HG02885 (cell line): ENCODE measurements at regions not wholly inside any gene's neighbourhood (a gene's known extent, or its start where the extent isn't known, plus 50 kb on each side); places are given as distances from the start of the nearest gene placed in this dataset.

ENCODE experiments used
- ATAC-seq: cut with Tn5 transposase; IDR thresholded peaks from one replicate; pipeline ENCODE4 v1.9.1; 2021; ENCODE audit warnings: mild to moderate bottlenecking; ENCODE audit not compliant: unreplicated experiment, poor library complexity

GRCh38 chr2:235244255-235245220 is 249.3 kb upstream of the AGAP1 start:
- no peak for ATAC-seq

DNA sequence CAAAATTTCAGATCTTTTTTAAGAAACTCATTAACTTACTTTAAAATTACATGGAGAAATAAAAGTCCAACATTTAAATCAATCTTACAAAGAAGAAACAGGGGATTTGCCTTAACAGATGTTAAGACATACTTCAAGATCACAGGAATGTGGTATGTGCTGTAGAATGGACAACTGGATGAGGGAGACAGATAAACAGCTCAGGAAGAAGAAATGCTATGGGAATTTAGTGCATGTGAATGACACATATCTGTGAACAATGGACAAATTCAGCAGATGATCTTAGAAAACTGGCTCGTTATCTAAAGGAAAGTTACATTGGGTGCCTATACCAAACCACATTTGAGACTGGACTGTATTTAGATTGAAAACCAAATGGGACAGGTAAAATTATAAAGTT is 246.8 kb upstream of the AGAP1 start:
- ATAC-seq: no peak

DNA sequence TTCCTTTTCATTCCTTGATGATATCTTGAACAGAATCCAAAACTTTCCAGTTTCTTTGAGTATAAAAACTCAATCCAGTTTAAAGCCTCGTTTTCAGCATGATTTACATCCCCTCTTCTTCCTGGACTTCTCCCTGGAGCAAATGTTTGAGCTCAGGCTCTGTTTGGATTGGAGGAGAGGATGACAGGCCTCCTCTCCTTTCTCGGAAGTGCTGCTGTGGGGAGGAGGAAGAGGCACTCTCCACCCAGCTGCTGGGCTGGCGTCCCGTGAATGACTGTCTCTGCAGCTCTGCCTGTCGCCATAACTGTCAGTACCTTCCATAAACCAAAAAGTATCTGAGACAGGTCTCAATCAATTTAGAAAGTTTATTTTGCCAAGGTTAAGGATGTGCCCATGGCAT is 238.2 kb upstream of the AGAP1 start:
- ATAC-seq: no peak

- ATAC-seq: no peak
Measured at GRCh38 chr2:235257590-235257989, 236.3 kb upstream of the AGAP1 start.

- ATAC-seq: no peak
Measured at GRCh38 chr2:235262750-235263149, 231.1 kb upstream of the AGAP1 start.

GRCh38 chr2:235263205-235264120 is 230.4 kb upstream of the AGAP1 start:
- ATAC-seq: no peak

GRCh38 chr2:235264121-235264493 is 229.7 kb upstream of the AGAP1 start:
- no peak for ATAC-seq

DNA sequence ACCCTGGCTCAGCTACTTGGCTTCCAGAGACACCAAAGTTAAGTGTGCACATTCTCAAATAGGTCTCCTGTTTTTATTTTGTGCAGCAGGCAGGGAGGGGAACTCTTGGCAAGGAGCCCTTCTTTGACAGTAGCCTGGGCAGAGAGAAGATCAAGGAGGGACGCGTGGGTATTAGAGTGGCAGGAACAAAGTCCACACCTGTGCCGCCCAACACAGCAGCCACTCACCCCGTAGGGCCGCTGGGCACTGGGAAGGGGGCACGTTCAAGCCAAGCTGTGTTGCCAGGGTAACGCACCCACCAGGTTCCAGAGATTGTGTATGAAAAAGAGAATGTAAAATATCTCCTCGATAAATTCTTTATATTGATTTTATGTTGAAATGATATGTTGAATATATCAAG is 229.3 kb upstream of the AGAP1 start:
- ATAC-seq: no peak

GRCh38 chr2:235265348-235265965 is 228.4 kb upstream of the AGAP1 start:
- no peak for ATAC-seq

DNA sequence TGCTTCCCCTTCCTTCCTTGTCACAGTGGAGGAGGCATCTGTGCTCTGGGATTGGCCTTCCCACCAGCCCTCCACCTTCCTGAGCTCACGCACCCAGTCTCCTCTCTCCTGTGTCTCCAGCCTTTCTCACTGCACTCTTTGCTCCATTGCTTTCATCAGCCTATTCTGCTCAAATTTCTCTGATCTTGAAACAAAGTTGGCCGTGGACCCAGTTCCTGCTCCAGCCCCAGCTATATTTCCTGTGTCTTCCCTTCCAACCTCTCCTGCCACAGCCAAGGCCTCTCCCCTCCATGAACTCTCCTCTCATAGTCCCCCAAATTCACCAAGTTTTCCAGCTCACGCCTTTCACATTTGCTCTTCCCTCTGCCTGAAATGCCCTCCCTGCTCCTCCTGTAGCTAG is 226.6 kb upstream of the AGAP1 start:
- ATAC-seq: no peak

GRCh38 chr2:235268535-235268934 is 225.3 kb upstream of the AGAP1 start:
- no peak for ATAC-seq

GRCh38 chr2:235270291-235270690 is 223.6 kb upstream of the AGAP1 start:
- ATAC-seq: peak; percentile 73

GRCh38 chr2:235270956-235271355 is 222.9 kb upstream of the AGAP1 start:
- peak; percentile 94 for ATAC-seq

DNA sequence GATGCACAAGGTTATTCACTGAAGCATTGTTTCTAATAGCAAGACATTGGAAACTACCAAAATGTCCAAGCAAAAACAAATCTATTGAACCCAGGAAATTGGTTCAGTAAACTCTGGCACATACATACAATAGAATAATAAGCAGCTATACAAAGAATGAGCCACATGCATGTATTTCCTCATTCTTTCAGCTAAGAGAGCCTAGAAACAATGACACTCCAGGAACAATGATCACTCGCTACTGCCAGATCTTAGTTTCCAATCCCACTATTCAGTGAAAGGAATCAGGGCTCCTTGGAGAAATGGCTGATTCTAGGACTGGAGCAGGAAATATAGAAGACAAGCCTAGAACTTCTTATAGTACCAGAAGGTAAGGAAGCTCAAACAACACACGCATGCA is 221.9 kb upstream of the AGAP1 start:
- no peak for ATAC-seq

DNA sequence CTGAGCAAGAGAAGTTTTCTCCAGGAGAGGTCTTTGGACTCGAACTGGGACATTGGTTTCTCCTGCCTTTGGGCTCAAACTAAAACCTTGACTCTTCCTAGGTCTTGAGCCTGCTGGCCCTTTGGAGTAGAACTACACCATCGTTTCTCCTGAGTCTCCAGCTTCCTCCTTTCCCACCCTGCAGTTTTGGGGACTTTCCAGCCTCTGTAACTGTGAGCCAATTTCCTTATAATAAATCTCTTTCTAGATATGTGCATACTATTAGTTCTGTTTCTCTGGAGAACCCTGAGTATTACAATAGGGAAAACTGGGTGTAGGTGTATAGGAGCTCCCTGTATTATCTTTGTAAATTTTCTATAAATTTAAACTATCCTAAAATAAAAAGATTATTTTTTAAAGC is 219.8 kb upstream of the AGAP1 start:
- ATAC-seq: no peak

DNA sequence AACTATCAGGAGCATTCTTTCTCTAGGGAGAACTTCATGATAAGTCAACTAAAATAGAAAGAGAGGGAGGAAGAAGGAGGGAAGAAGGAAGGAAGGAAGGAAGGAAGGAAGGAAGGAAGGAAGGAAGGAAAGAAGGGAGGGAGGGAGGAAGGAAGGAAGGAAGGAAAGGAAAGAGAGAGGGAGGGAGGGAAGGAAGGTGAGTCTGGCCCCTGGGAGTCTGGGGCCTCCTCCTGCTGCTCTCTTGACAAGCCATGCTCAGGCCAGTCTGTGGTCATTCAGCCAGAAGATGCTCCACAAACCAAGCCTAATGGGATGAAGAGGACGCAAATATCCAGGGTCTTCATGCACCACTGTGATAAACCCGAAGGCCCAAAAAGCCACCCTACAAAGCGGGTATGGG is 216.4 kb upstream of the AGAP1 start:
- no peak for ATAC-seq

DNA sequence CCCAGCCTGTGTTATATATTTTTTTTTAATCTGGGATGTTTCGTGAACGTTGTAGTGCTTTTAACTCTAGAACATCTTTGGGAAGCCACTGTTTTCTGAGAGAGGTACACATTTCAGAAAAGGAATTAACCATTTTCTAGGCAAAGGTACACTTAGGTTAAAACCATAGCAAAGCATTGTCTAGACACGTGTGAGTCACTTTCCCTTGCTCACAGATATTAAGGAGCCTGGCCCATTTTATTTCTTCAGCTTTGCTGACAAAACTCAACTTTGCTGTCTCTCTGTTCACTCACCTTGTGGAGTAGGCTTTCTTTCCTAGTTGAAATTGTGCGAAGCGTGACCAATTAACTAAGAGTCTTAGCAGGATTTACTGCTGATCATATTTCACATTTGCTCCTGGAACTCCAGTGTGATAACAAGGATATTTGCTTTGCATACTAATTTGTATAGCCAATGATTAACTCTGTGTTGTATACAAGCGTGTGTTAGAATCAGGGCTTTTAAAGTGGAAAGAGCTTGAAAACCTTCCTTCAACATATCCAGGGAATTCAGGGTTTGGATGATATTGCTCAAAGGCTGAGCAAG is 215.0 kb upstream of the AGAP1 start:
- no peak for ATAC-seq

DNA sequence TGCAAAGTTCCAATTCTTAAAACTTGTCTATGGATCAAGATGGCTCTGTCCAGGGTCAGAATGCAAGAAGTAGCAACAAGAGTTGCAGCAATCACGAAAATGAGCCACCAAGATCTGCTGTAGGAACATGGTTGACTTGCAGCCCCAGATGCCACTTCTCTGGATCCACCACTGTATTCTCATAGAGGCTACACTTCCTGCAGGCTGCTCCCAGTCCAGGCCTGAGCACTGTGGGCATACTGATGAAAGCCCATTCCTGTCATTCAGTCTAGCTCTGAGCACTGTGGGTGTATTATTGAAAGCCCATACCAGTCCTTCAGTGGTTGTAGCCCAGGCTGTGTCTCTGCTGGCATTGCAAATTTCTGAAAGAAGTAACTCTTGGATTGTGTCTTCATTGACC is 213.9 kb upstream of the AGAP1 start:
- ATAC-seq: no peak

DNA sequence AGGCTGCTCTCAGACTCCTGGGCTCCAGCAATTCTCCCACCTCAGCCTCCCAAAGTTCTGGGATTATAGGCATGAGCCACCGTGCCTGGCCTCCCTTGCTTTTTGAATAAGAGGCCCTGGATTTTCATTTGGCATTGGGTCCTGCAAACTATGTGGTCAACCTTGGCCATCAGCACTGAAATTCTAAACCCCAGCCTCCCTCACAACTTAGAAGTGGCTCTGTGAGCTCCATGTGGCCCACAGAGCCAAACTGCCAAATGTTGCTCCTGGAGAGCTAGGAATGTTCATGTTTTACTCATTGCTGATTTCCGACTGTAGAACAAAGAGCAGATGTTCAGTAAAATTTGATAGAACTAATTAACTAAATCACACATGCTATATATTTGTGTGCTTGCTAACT is 210.6 kb upstream of the AGAP1 start:
- ATAC-seq: no peak

DNA sequence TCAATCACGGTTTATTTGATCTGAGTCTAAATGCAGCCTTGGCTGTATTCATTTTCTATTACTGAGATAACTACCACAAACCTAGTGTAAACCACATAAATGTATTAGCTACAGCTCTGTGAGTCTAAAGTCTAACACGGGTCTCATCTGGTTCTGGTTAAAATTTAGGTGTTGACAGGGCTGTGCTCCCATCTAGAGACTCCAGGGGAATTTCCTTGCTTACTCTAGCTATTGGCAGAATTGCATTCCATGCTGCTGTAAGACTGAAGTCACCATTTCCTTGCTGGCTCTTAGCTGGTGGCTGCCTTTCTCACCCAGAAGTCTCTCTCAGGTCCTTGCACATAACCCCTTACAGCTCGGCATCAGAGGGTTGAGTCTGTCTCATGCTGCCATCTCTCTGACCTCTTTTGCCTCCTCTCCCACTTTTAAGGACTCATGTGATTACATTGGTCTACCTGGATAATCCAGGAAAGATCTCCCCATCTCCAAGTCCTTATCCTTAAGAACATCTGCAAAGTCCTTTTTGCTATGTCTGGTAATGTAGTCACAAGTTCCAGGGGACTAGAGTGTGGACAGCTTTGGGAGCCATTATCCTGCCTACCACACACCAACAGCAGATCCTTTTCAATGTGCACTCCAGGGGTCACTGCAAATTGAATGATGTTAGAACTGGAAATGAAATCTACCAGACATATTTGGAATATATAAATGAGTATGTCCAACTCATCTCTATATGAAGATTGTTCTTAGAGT is 207.0 kb upstream of the AGAP1 start:
- no peak for ATAC-seq
